GM12875 (cell line): ENCODE measurements at regions not wholly inside any gene's neighbourhood (a gene's known extent, or its start where the extent isn't known, plus 50 kb on each side); places are given as distances from the start of the nearest gene placed in this dataset.

Source experiments
- H3K4me3 ChIP-seq: one replicate; pipeline ENCODE4 v1.5.1; 2011; ENCODE audit warnings: low read depth, low read length, control low read depth
- TF ChIP-seq, protein P1 (sequence below): IDR thresholded peaks from 2 replicates; pipeline ENCODE4 v1.5.1; 2011; ENCODE audit warnings: low read depth, mild to moderate bottlenecking, control low read depth, inconsistent platforms, low read length, moderate library complexity, borderline replicate concordance; ENCODE audit not compliant: insufficient read depth

DNA sequence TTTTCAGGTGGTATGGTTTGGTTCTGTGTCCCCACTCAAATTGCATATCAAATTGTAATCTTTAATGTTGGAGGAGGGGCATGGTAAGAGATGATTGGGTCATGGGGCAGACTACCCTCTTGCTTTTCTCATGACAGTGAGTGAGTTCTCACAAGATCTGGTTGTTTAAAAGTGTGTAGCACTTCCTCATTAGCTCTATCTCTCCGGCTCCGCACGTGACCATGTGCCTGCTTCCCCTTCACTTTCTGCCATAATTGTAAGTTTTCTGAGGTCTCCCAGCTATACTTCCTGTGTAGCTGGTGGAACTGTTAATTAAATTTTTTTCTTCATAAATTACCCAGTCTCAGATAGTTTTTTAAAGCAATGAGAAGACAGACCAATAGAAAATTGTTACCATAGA is 843.2 kb downstream of the AMY1C start:
- no peak overlapping the region for H3K4me3 ChIP-seq
- TF ChIP-seq, protein P1, sequence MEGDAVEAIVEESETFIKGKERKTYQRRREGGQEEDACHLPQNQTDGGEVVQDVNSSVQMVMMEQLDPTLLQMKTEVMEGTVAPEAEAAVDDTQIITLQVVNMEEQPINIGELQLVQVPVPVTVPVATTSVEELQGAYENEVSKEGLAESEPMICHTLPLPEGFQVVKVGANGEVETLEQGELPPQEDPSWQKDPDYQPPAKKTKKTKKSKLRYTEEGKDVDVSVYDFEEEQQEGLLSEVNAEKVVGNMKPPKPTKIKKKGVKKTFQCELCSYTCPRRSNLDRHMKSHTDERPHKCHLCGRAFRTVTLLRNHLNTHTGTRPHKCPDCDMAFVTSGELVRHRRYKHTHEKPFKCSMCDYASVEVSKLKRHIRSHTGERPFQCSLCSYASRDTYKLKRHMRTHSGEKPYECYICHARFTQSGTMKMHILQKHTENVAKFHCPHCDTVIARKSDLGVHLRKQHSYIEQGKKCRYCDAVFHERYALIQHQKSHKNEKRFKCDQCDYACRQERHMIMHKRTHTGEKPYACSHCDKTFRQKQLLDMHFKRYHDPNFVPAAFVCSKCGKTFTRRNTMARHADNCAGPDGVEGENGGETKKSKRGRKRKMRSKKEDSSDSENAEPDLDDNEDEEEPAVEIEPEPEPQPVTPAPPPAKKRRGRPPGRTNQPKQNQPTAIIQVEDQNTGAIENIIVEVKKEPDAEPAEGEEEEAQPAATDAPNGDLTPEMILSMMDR = no peak

DNA sequence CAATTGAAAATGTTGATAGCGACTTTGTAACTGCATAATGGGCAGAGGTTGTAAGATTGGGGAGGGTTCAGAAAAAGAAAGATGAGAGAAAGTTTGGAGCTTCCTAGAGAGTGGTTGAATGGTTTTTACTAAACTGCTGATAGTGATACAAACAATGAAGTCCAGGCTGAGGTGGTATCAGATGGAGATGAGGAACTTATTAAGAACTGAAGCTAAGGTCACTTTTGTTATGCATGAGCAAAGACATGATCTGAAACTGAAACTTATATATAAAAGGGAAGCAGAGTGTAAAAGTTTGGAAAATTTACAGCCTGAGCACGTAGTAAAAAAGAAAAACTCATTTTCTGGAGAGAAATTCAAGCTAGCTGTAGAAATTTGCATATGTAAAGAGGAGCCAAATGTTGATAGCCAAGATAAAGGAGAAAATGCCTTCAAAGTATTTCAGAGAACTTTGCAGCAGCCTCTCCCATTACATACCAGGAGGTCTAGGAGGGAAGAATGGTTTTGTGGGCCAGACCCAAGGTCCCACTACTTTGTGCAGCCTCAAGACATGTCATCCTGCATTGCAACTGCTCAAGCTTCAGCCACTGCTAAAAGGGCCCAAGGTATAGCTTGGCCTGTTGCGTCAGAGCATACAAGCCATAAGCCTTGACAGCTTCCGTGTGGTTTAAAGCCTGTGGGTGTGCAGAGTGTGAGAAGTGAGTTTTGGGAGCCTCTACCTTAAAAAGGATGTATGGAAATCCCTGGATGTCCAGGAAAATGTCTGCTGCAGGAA is 843.9 kb downstream of the AMY1C start:
- TF ChIP-seq, protein P1 = no peak
- no peak overlapping the region for H3K4me3 ChIP-seq

DNA sequence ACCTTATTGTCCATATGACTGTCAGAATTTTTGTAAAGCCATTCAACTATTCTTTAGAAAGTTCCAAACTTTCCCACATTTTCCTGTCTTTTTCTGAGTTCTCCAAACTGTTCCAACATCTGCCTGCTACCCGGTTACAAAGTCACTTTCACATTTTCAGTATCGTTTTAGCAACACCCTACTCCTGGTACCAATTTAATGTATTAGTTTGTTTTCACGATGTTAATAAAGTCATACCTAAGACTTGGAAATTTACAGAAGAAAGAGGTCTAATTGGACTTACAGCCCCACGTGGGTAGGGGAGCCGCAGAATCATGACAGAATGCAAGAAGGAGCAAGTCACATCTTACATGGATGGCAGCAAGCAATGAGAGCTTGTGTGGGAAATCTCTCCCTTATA is 867.8 kb downstream of the AMY1C start:
- TF ChIP-seq, protein P1 = no peak
- H3K4me3 ChIP-seq = no peak overlapping the region

DNA sequence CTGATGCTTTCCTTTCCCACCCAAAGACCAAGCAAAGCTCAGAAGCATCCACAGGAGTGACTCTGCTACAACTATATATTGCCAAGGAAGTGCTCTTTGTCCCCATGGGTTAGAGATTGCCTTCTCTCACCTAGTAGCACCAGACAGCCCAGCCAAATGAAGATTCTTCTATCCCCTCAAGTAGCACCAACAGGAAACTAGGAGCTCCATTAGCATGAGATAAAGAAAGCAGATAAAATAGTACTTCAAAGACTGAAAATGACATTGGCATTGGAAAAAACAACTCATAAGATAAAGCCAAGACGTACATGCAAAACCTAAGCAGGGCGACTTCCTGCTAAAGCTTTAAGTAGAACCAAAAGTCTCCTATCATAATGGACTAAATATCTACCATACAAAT is 871.5 kb downstream of the AMY1C start:
- TF ChIP-seq, protein P1 = no peak
- H3K4me3 ChIP-seq = no peak overlapping the region

DNA sequence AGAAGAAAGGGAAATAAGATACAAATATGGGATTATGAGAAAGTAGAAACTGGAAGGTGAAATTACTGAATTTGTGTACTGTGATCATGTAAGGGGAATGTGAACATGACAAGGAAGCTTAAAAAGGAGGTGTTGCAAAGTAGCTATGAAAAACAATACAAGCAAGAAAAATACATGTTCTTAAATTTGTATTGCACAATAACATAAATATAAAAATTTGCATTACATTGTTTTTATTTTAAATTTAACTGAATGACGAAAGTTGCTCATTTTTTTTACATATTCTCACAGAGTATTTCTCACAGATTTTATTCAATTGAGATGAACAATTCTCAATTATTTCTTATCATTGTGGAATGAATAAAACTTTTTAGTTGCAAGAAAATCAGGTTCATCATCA is 874.8 kb downstream of the AMY1C start:
- TF ChIP-seq, protein P1 = no peak
- no peak overlapping the region for H3K4me3 ChIP-seq

DNA sequence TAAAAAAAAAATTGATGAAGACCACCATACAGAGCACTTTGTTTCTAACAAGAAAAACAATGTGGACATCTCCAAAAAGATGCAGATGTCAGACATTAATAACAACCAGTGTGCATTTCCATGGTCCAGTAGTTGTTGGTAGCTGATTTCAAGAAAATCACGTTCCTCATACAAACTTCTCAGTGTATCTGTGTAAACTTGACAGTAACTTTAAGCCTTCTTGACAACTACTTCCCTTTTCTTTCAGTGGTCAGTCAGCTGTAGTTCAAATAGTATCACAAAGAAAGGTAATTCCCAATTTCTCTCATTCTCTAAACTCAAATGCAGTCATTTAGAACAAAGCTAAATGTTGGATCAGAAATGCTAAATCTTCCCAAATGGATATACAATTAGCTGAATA is 879.9 kb downstream of the AMY1C start:
- TF ChIP-seq, protein P1 = no peak

DNA sequence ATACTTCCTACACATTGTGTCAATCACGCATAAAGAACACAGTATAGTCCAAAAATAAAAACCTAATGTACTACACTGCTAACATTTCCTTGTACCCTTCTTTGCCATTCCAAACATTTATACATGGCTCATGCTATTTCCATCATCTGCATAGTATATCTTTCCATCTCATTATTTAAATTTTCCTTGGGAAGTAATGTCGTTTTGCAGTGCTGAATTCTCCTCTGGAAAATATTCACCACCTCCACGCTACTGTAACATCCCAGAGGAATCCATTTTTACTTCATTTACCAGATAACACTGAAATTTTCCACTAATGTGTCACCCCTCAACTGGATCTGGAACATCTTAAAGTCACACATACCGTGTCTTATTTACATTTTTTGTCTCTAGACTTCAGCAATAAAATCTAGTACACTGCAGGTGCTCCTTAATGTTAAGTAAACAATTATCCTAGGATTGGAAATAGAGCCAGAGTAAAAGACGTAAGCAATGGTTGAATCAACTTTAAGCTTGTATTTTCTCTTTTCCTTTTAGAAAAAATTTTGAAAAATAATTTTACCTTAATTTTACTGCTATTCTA is 881.0 kb downstream of the AMY1C start:
- no peak overlapping the region for H3K4me3 ChIP-seq
- TF ChIP-seq, protein P1 = no peak

More for the DNA sequence above, 879.9 kb downstream of the AMY1C start:
- H3K4me3 ChIP-seq = no peak overlapping the region
